ENCODE measurements at regions not wholly inside any gene's neighbourhood (a gene's known extent, or its start where the extent isn't known, plus 50 kb on each side); places are given as distances from the start of the nearest gene placed in this dataset.

- TF ChIP-seq CTCF (IDR thresholded peaks at IDR 0.05; ENCODE audit: low read depth, low read length, poor library complexity, severe bottlenecking): no peak
- no peak for TF ChIP-seq EZH2phosphoT487 (IDR thresholded peaks at IDR 0.05; ENCODE audit: borderline replicate concordance, low read length)
These were observed 84.6 kb downstream of the MAFB start for GRCh38 chr20:40604416-40604815.

Measured in DOHH2 (cell line).